ENCODE measurements at regions not wholly inside any gene's neighbourhood (a gene's known extent, or its start where the extent isn't known, plus 50 kb on each side); places are given as distances from the start of the nearest gene placed in this dataset.
"Not testable (repeated sequence)": the region's sequence is repeated elsewhere in the genome, so short reads cannot be mapped to it uniquely, and the experiment has no call there.

DNA sequence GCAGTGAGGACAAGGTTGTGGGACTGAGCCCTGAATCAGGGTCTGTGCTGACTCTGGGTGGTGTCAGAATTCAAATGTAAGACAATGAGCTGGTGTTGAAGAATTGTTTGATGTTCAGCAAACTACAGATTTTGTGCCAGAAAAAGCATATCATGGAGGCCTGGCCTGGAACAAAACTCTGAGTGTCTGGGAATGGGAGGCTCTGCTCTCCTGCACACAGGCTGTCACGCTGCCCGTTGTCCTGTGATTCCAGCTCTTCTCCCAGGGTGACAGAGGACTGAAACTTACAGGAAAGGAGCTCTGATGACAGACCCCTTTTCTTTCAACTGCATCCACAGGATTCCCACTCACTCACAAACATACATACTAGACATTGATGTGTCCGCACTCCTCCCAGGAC lies 120.1 kb downstream of the ZNF486 start:
- no peak for DNase-seq

DNA sequence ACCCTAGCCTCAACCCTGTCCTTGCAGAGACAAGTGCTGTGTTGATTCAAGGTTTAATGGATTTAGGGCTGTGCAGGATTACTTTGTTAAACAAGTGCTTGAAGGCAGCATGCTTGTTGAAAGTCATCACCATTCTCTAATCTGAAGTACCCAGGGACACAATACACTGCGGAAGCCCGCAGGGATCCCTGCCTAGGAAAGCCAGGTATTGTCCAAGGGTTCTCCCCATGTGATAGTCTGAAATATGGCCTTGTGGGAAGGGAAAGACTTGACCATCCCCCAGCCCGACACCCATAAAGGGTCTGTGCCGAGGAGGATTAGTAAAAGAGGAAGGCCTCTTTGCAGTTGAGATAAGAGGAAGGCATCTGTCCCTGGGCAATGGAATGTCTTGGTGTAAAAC lies 118.9 kb downstream of the ZNF486 start:
- DNase-seq, result not testable (repeated sequence)

DNA sequence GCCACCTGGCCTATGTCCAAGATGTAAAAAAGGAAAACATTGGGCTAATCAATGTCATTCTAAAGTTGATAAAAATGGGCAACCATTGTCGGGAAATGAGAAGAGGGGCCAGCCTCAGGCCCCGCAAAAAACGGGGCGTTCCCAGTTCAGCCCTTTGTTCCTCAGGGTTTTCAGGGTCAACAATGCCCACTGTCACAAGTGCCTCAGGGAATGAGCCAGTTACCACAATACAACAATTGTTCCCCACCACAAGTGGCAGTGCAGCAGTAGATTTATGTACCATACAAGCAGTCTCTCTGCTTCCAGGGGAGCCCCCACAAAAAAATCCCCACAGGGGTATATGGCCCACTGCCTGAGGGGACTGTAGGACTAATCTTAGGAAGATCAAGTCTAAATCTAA lies 112.5 kb downstream of the ZNF486 start:
- DNase-seq, result no peak

DNA sequence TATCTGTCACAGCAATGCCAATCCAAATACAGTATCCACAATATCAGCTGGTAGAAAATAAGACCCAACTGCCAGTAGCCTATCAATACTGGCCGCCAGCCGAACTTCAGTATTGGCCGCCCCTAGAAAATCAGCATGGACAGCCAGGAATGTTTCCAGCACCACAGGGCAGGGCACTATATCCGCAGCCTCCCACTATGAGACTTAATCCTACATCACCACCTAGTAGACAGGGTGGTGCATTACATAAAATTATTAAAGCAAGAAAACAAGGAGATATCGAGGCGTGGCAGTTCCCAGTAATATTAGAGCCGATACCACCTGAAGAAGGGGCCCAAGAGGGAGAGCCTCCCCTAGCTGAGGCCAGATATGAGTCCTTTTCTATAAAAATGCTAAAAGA lies 111.3 kb downstream of the ZNF486 start:
- DNase-seq, result no peak

DNA sequence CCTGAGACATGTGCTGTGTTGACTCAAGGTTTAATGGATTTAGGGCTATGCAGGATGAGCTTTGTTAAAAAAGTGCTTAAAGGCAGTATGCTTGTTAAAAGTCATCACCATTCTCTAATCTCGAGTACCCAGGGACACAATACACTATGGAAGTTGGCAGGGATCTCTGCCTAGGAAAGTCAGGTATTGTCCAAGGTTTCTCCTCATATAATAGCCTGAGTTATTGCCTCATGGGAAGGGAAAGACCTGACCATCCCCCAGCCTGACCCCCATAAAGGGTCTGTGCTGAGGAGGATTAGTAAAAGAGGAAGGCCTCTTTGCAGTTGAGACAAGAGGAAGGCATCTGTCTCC lies 109.7 kb downstream of the ZNF486 start:
- not testable (repeated sequence) for DNase-seq

DNA sequence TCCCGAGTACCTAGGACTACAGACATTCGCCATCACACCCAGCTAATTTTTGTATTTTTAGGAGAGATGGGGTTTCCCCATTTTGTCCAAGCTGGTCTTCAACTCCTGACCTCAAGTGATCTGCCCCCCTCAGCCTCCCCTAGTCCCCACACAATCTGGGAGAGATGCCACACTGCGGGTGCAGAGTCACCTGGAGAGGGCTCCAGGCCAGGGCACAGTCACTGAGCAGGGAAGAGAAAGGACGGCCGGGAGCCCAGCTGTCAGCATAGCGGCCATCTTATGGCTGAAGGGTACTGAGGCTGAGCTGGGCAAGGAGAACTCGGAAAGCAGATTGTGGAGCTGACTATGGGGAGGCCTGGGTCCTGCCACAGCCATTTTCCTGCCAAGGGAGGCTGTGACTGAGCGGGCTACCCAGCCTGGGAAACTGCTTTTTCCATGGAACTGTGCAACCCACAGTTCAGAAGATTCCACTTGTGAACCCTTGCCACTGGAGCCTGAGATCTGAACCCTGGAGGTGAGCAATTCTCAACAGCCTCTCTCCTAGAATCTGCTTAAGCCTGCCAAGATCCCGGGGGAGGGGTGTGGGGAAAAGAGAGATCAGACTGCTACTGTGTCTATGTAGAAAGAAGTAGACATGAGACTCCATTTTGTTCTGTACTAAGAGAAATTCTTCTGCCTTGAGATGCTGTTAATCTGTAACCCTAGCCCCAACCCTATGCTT lies 109.2 kb downstream of the ZNF486 start:
- no peak for DNase-seq

GRCh38 chr19:20273951-20274570 lies 107.0 kb downstream of the ZNF486 start:
- DNase-seq, result no peak

GRCh38 chr19:20273376-20273775 lies 106.4 kb downstream of the ZNF486 start:
- DNase-seq, result no peak

- DNase-seq, result not testable (repeated sequence)
Measured at GRCh38 chr19:20272627-20273010, 105.6 kb downstream of the ZNF486 start.

GRCh38 chr19:20271927-20272626 lies 105.1 kb downstream of the ZNF486 start:
- not testable (repeated sequence) for DNase-seq

- DNase-seq, result no peak
Measured at GRCh38 chr19:20271215-20271926, 104.4 kb downstream of the ZNF486 start.

DNA sequence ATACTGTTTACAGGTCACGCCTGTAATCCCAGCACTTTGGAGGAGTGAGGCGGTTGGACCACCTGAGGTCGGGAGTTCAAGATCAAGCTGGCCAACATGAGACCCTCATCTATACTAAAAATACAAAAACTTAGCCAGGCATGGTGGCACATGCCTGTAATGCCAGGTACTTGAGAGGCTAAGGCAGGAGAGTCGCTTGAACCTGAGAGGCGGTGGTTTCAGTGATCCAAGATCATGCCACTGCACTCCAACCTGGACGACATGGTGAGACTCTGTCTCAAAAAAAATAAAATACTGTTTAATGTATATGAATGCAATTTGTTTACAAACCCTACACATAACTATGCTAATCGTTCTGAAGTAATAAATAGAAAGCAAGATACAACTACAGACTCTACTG lies 102.4 kb downstream of the ZNF486 start:
- DNase-seq, result no peak

DNA sequence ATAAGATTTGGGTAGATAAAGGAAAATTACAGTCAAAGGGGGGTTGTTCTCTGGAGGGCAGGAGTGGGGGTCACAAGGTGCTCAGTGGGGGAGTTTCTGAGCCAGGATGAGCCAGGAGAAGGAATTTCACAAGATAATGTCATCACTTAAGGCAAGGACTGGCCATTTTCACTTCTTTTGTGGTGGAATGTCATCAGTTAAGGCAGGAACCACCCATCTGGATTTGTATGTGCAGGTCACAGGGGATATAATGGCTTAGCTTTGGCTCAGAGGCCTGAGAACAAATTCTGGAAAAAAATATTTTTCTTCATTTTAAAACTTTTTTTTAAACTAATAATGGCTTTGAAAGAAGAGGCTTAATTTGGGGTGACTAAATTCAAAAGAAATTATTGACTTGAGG lies 94.5 kb downstream of the ZNF486 start:
- not testable (repeated sequence) for DNase-seq

DNA sequence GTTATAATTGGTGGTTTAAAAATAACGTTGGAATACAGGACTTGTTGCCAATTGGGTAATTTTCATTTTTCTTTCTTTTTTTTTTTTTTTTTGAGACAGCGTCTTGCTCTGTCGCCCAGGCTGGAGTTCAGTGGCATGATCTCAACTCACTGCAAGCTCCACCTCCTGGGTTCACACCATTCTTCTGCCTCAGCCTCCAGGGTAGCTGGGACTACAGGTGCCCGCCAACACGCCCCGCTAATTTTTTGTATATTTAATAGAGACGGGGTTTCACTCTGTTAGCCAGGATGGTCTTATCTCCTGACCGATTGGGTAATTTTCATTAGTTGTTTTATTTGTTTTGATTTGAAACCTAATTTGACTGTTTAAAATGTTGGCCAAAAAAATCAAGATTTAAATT lies 93.7 kb downstream of the ZNF486 start:
- DNase-seq, result not testable (repeated sequence)

DNA sequence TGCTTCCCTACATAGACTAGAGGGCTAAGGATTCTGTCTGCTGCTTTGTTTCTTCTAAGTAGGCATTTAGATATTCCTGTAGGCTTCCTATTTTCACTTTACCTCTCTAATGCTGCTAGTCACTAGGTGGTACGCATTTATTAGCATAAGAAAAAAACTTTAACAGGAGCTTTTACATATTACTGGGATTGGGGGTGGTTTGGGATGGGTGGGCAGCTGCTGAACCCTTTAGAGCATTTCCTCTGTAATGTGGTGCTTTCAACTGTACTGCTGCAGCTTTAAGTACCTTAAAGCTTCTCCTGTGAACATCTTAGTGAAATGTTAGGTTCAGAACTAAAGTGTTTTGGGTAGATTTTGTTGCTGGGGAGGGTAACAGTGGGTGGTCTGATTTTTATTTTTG lies 92.6 kb downstream of the ZNF486 start:
- no peak for DNase-seq

DNA sequence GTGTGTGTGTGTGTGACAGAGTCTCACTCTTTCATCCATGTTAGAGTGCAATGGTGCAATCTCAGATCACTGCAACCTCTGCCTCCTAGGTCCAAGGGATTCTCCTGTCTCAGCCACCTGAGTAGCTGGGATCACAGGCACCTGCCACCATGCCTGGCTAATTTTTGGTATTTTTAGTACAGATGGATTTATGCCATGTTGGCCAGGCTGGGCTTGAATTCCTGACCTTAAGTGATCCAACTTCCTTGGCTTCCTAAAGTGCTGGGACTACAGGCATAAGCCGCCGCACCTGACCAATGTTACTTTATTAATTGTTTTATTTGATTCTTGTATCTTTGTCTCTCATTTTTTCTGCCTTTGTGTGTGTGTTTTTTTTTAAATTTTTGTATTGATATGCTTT lies 89.6 kb downstream of the ZNF486 start:
- no peak for DNase-seq

DNA sequence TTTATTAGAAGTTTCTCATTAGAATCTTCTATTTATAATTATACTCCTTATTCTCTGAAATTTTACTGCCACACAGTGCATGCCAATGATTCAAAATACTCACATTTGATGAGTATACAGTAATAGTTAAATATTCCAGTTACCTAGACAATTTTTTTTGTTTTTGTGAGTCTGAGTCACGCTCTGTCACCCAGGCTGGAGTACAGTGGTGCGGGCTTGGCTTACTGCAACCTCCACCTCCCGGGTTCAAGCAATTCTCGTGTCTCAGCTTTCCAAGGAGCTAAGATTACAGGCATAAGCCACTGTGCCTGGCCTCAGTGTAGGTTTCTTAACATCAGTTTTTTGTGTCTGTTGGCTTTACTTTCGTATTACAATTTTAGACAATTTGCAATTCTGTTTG lies 87.1 kb downstream of the ZNF486 start:
- no peak for DNase-seq

GRCh38 chr19:20252613-20253012 lies 85.6 kb downstream of the ZNF486 start:
- no peak for DNase-seq

DNA sequence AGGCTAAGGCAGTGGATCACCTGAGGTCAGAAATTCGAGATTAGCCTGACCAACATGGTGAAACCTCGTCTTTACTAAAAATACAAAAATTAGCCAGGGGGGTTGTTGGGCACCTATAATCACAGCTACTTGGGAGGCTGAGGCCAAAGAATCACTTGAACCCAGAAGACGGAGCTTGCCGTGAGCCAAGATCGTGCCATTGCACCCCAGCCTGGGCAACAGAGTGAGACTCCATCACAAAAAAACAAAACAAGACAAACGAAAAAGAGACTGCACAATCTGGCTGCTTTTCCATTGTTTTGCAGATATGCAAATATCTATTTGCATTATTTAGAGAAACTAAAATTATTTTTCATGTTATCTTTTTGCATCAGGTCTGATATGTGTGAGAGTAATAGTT lies 83.6 kb downstream of the ZNF486 start:
- no peak for DNase-seq

DNA sequence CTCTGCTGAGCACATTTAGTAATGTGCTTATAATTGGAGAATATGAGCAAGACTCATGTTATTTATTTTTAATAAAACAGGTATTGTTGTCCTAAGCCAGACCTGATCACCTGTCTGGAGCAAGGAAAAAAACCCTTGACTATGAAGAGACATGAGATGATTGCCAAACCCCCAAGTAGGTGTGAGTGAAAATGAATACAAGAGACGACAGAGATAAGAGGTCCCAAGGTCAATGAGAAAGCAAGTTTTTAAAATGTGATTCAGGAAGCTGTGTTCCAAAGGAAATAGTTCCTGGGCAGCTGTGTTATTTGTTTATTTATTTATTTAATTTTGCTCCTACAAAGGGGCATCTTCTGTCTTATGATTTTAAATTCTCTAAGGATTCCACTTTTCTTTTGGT lies 83.1 kb downstream of the ZNF486 start:
- no peak for DNase-seq

Measured in activated effector memory CD4-positive, alpha-beta T cell treated with Interleukin-2 at 50 U/mL for 16 hours (primary cell).